GM13977 (cell line): ENCODE measurements at regions not wholly inside any gene's neighbourhood (a gene's known extent, or its start where the extent isn't known, plus 50 kb on each side); places are given as distances from the start of the nearest gene placed in this dataset.

ENCODE experiments used
- DNase-seq: peaks from one replicate; pipeline ENCODE4 v3.0.0; 2012; ENCODE audit warnings: low spot score
- in situ Hi-C: fragments of 300-500 bp; cut with MboI; formaldehyde crosslinking; loops from one replicate; pipeline ENCODE4 v1.12.0; 2022; ENCODE audit warnings: low sequenced_read_pairs, low pct_unique_long_range_greater_than_20kb, mixed read lengths, inconsistent platforms; ENCODE audit not compliant: unreplicated experiment
- TF ChIP-seq, protein P1 (sequence below): IDR thresholded peaks from 2 replicates; pipeline ENCODE4 v1.5.1; 2012; ENCODE audit warnings: mild to moderate bottlenecking, control low read depth; ENCODE audit not compliant: insufficient read depth; ENCODE audit errors: extremely low read depth, missing control alignments

DNA sequence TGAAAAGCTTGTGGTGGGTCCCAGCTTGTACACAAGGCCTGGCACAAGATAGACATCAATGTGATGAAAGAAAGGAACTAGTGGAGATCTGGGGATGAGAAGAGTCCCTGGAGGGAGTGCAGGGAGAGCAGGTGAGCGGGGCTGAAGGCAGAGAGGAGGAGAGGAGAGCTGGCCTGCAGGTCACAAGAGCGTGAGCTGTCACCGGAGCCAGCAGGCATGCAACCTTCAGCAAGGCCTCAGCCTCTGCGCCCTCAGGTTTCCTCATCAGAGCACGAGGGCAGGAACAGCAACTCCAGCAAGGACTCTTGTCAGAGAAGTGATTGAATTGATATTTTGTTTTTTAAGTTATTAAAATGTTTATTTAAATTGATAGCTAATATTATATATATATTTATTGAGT lies 188.6 kb downstream of the CXCL12 start:
- no peak for DNase-seq
- in situ Hi-C loops, result loop anchor here (25.0 kb wide), 1 partner anchor 91 kb away; no protein-coding TSS in a partner anchor
- TF ChIP-seq, protein P1, sequence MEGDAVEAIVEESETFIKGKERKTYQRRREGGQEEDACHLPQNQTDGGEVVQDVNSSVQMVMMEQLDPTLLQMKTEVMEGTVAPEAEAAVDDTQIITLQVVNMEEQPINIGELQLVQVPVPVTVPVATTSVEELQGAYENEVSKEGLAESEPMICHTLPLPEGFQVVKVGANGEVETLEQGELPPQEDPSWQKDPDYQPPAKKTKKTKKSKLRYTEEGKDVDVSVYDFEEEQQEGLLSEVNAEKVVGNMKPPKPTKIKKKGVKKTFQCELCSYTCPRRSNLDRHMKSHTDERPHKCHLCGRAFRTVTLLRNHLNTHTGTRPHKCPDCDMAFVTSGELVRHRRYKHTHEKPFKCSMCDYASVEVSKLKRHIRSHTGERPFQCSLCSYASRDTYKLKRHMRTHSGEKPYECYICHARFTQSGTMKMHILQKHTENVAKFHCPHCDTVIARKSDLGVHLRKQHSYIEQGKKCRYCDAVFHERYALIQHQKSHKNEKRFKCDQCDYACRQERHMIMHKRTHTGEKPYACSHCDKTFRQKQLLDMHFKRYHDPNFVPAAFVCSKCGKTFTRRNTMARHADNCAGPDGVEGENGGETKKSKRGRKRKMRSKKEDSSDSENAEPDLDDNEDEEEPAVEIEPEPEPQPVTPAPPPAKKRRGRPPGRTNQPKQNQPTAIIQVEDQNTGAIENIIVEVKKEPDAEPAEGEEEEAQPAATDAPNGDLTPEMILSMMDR, result no peak

DNA sequence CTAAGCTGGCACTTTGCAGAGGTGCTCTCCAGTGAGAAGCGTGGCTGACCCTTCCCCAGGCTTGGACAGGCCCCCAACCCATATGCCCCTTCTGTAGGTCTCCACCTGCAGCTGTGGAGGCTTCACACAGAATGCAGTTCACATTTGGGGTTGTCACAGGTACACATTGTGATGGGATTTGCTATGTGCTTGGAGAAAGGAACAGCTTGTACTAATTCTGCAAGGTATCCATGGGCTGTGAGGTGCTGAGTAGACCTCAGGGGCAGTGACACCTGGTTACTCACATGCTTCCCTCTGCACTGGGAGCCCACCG lies 188.9 kb downstream of the CXCL12 start:
- in situ Hi-C loops, result loop anchor here (25.0 kb wide), 1 partner anchor 91 kb away; no protein-coding TSS in a partner anchor
- no peak for DNase-seq
- TF ChIP-seq, protein P1, result no peak

DNA sequence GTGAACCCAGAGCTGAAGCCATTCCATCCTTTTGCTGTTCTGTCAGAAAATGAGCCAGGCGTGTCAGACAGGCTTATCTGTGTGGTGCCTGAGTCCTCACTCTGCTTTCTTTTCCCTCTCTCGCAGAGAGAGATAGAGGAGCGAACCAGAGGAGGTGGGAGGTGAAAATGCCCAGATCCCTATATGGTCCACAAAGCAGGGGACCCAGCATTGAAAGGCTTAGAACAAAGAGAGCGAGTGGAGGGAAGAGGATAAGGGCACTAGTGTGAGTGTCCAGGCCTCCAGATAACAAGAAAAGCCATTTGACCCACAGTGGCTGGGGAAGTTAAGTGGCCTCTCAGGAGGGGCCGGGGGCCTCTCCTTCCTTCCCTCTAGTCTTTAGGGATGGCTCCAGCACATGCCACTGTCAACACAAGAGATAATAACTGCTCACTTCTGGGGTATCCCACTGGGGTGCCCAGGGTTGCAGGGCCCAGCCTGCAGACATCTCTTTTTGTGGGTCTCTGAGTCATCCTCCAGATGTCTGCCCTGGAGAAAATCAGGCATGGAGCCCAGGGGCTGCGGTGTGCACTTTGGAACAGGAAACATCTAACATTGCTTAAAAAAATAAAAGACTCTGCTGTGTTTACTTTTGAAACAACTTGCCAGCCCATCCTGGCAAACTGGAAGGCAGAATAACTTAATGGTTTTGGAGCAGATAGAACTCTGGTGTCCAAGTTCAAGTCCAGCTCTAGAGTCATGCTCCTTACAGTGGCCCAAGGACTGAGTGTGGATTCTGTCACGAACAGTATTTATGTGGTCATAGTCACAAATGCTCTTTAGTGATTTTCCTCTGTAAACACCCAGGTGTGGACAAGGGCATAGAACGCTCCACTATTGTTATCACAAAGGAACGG lies 189.5 kb downstream of the CXCL12 start:
- TF ChIP-seq, protein P1, result no peak
- in situ Hi-C loops, result loop anchor here (25.0 kb wide), 1 partner anchor 92 kb away; no protein-coding TSS in a partner anchor
- DNase-seq, result no peak

DNA sequence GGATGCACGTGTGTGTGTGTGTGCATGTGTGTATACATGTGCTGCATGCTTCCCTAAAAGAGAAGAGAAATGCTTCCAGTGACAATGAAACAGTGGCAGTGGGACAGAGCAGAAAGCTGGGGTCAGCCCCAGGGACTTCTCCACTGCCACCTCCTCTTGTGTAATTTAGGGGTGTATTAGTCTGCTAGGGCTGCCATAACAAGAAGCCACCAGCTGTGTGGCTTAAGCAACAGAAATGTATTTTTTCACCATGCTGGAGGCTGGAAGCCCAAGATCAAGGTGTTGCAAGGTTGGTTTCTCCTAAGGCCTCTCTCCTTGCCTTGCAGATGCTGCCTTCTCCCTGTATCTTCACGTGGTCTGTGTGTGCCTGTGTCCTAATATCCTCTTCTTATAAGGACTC lies 190.5 kb downstream of the CXCL12 start:
- TF ChIP-seq, protein P1, result no peak
- in situ Hi-C loops, result loop anchor here (25.0 kb wide), 1 partner anchor 93 kb away; no protein-coding TSS in a partner anchor
- no peak for DNase-seq

DNA sequence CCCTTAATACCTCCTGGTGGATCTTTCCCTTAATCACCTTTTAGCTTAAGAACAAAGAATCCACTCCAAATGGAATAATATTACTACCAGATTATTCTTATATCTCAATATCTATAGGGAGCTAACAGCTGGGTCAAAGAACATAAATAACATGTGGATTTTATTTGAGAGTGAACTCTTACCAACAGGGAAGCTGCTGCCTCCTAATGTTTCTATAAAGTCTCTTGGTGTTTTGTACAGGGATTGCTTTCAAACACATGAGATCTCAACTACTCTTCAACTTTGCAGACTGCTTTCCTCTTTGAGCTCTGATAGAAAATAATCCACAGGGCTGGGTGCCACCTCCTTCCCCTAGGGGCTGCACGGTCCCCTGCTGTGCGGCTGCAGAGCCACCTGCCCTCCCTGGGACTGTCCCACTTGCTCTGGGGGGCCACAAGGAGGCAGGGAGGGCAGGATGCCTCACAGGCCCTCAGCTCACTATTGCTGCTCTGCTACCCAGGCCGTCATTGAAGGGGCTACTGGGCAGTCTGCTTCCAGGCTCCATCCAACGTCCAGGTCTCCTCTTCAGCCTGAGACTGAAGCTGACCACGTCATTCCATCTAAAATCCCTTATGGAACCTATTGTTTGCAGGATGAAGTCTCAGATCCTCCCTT lies 191.2 kb downstream of the CXCL12 start:
- TF ChIP-seq, protein P1, result no peak
- in situ Hi-C loops, result loop anchor here (25.0 kb wide), 1 partner anchor 94 kb away; no protein-coding TSS in a partner anchor
- DNase-seq, result no peak

DNA sequence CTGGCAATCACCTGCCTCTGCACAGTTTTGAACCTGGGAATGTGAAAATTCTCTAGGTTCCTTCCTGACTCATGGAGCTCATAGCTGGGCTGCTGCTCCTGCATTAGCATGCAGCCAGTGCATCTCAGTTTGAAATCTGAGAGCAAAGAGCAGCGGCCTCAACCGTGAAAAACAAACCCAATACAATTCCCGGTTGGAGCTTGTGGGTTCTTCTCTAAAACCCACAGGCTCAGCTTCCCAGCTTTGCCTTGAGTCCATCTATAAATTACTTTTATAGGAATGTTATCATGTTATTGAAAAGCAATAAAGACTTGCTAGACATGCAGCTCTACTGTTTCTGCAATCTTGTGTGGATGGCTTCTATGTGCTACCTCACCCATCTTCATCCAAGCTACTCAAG lies 191.7 kb downstream of the CXCL12 start:
- TF ChIP-seq, protein P1, result no peak
- DNase-seq, result no peak
- in situ Hi-C loops, result loop anchor here (25.0 kb wide), 1 partner anchor 94 kb away; no protein-coding TSS in a partner anchor
